Activated CD4-positive, alpha-beta memory T cell treated with anti-CD3 and anti-CD28 coated beads for 36 hours (primary cell): ENCODE measurements at regions not wholly inside any gene's neighbourhood (a gene's known extent, or its start where the extent isn't known, plus 50 kb on each side); places are given as distances from the start of the nearest gene placed in this dataset.

Experiments
- CTCF ChIA-PET: fragments of 350-600 bp; sonication (Branson Sonifier 250); formaldehyde crosslinking; loops from one replicate; lab custom pipeline; 2021; ENCODE audit warnings: antibody characterized with exemption, inconsistent platforms; lab: Charles Lee
- POLR2A ChIA-PET: fragments of 350-600 bp; sonication (Branson Sonifier 250); formaldehyde crosslinking; loops from one replicate; lab custom pipeline; 2021; ENCODE audit warnings: antibody characterized with exemption; lab: Charles Lee
- DNase-seq: peaks from one replicate; pipeline ENCODE4 v3.0.0-alpha.2; 2020
- H3K27ac Mint-ChIP-seq: one replicate; pipeline ENCODE4 v1.8.0; 2021; ENCODE audit warnings: mixed read lengths
- H3K27me3 Mint-ChIP-seq: one replicate; pipeline ENCODE4 v1.8.0; 2021; ENCODE audit warnings: mixed read lengths
- H3K36me3 Mint-ChIP-seq: one replicate; pipeline ENCODE4 v1.8.0; 2021; ENCODE audit warnings: mixed read lengths
- H3K4me1 Mint-ChIP-seq: one replicate; pipeline ENCODE4 v1.8.0; 2021; ENCODE audit warnings: low read depth, mixed read lengths
- H3K4me3 Mint-ChIP-seq: one replicate; pipeline ENCODE4 v1.8.0; 2021; ENCODE audit warnings: mild to moderate bottlenecking, mixed read lengths
- H3K9me3 Mint-ChIP-seq: one replicate; pipeline ENCODE4 v1.8.0; 2021; ENCODE audit warnings: mixed read lengths
- intact Hi-C: fragments of 100-400 bp; cut with micrococcal nuclease; formaldehyde crosslinking; loops from one replicate; pipeline ENCODE4 v1.15.1; 2023

- POLR2A ChIA-PET: interaction anchor here (0.8 to 1.9 kb wide), 8 partner anchors 9 to 142 kb away, joined by 3 to 7 read pairs (median 3); no protein-coding TSS in a partner anchor
- Mint-ChIP-seq H3K27ac (peak overlapping the region; percentile 98), H3K9me3 (no peaks in the 10 kb centered on the region), H3K27me3 (no peaks in the 10 kb centered on the region), H3K36me3 (peaks cover 11% of the 10 kb centered on the region), H3K4me3 (peak overlapping the region; percentile 83), H3K4me1 (peaks cover 86% of the 10 kb centered on the region)
- peak; percentile 84 for DNase-seq
- CTCF ChIA-PET: interaction anchor here (2.8 kb wide), 1 partner anchor 10 kb away, joined by 31 read pairs; no protein-coding TSS in a partner anchor
- intact Hi-C loops: loop anchor here (1.0 kb wide), 4 partner anchors 7 to 63 kb away; no protein-coding TSS in a partner anchor
These were observed 59.1 kb upstream of the SMNDC1 start for GRCh38 chr10:110363572-110364411.

- H3K4me3 Mint-ChIP-seq: peak overlapping the region; percentile 83
- H3K27me3 Mint-ChIP-seq: no peaks in the 10 kb centered on the region
- DNase-seq: peak; percentile 82
- CTCF ChIA-PET: interaction anchor here (2.8 kb wide), 1 partner anchor 10 kb away, joined by 31 read pairs; no protein-coding TSS in a partner anchor
- intact Hi-C loops: loop anchor here (1.0 kb wide), 4 partner anchors 8 to 62 kb away; no protein-coding TSS in a partner anchor
- peaks cover 83% of the 10 kb centered on the region for H3K4me1 Mint-ChIP-seq
- peak overlapping the region; percentile 98 for H3K27ac Mint-ChIP-seq
- peaks cover 11% of the 10 kb centered on the region for H3K36me3 Mint-ChIP-seq
- POLR2A ChIA-PET: interaction anchor here (0.8 to 2.0 kb wide), 7 partner anchors 8 to 142 kb away, joined by 3 to 9 read pairs (median 4); no protein-coding TSS in a partner anchor
- H3K9me3 Mint-ChIP-seq: no peaks in the 10 kb centered on the region
These were observed 59.8 kb upstream of the SMNDC1 start for GRCh38 chr10:110364531-110364937.

- Mint-ChIP-seq H3K4me3 (no peak overlapping the region), H3K9me3 (no peaks in the 10 kb centered on the region), H3K36me3 (peaks cover 11% of the 10 kb centered on the region), H3K27ac (peak overlapping the region; percentile 98), H3K27me3 (no peaks in the 10 kb centered on the region), H3K4me1 (peaks cover 82% of the 10 kb centered on the region)
- intact Hi-C loops: no loop called here
- DNase-seq: peak; percentile 45
- ChIA-PET CTCF (interaction anchor here (0.8 to 2.8 kb wide), 5 partner anchors 8 to 245 kb away, joined by 3 to 31 read pairs (median 3); partner anchors contain the start of gene DUSP5), POLR2A (interaction anchor here (1.0 to 2.0 kb wide), 6 partner anchors 9 to 135 kb away, joined by 3 to 9 read pairs (median 5); no protein-coding TSS in a partner anchor)
These were observed 60.8 kb upstream of the SMNDC1 start for GRCh38 chr10:110365356-110366143.

GRCh38 chr10:110366635-110367034 is 61.9 kb upstream of the SMNDC1 start:
- Mint-ChIP-seq H3K4me1 (peaks cover 73% of the 10 kb centered on the region), H3K9me3 (no peaks in the 10 kb centered on the region), H3K36me3 (peaks cover 11% of the 10 kb centered on the region), H3K4me3 (no peak overlapping the region), H3K27me3 (no peaks in the 10 kb centered on the region), H3K27ac (peak overlapping the region; percentile 98)
- ChIA-PET POLR2A (interaction anchor here (1.1 to 2.0 kb wide), 4 partner anchors 10 to 134 kb away, joined by 3 to 9 read pairs (median 4); no protein-coding TSS in a partner anchor), CTCF (interaction anchor here (0.8 to 1.6 kb wide), 4 partner anchors 9 to 180 kb away, joined by 3 to 9 read pairs (median 3); no protein-coding TSS in a partner anchor)
- no peak for DNase-seq
- intact Hi-C loops: no loop called here

GRCh38 chr10:110368002-110368401 is 63.3 kb upstream of the SMNDC1 start:
- Mint-ChIP-seq H3K4me3 (no peak overlapping the region), H3K36me3 (peaks cover 8% of the 10 kb centered on the region), H3K4me1 (peaks cover 71% of the 10 kb centered on the region), H3K27me3 (no peaks in the 10 kb centered on the region), H3K27ac (peak overlapping the region; percentile 35), H3K9me3 (no peaks in the 10 kb centered on the region)
- intact Hi-C loops: no loop called here
- DNase-seq: peak; percentile 38
- ChIA-PET CTCF (no interaction called here), POLR2A (interaction anchor here (1.1 to 1.5 kb wide), 2 partner anchors 12 to 43 kb away, joined by 3 read pairs; no protein-coding TSS in a partner anchor)

- H3K4me3 Mint-ChIP-seq: no peak overlapping the region
- H3K27me3 Mint-ChIP-seq: no peaks in the 10 kb centered on the region
- peak overlapping the region; percentile 35 for H3K27ac Mint-ChIP-seq
- ChIA-PET CTCF (no interaction called here), POLR2A (interaction anchor here (1.1 to 1.5 kb wide), 2 partner anchors 13 to 43 kb away, joined by 3 read pairs; no protein-coding TSS in a partner anchor)
- H3K4me1 Mint-ChIP-seq: peaks cover 70% of the 10 kb centered on the region
- no peaks in the 10 kb centered on the region for H3K9me3 Mint-ChIP-seq
- intact Hi-C loops: no loop called here
- peaks cover 4% of the 10 kb centered on the region for H3K36me3 Mint-ChIP-seq
- DNase-seq: no peak
These were observed 63.8 kb upstream of the SMNDC1 start for GRCh38 chr10:110368556-110368955.

GRCh38 chr10:110370006-110370405 is 65.3 kb upstream of the SMNDC1 start:
- DNase-seq: no peak
- Mint-ChIP-seq H3K36me3 (no peaks in the 10 kb centered on the region), H3K4me1 (peaks cover 59% of the 10 kb centered on the region), H3K9me3 (no peaks in the 10 kb centered on the region), H3K4me3 (no peak overlapping the region), H3K27ac (no peak overlapping the region), H3K27me3 (no peaks in the 10 kb centered on the region)
- CTCF ChIA-PET: no interaction called here
- POLR2A ChIA-PET: no interaction called here
- intact Hi-C loops: no loop called here

- no peak overlapping the region for H3K4me3 Mint-ChIP-seq
- no peak overlapping the region for H3K27ac Mint-ChIP-seq
- no peaks in the 10 kb centered on the region for H3K27me3 Mint-ChIP-seq
- CTCF ChIA-PET: interaction anchor here (0.5 to 1.3 kb wide), 5 partner anchors 18 to 139 kb away, joined by 3 to 4 read pairs (median 3); no protein-coding TSS in a partner anchor
- no peaks in the 10 kb centered on the region for H3K36me3 Mint-ChIP-seq
- intact Hi-C loops: no loop called here
- POLR2A ChIA-PET: interaction anchor here (0.6 to 2.0 kb wide), 3 partner anchors 11 to 140 kb away, joined by 3 to 7 read pairs (median 3); no protein-coding TSS in a partner anchor
- DNase-seq: no peak
- H3K4me1 Mint-ChIP-seq: peaks cover 32% of the 10 kb centered on the region
- no peaks in the 10 kb centered on the region for H3K9me3 Mint-ChIP-seq
These were observed 67.9 kb upstream of the SMNDC1 start for GRCh38 chr10:110372656-110373055.

- POLR2A ChIA-PET: interaction anchor here (0.7 to 2.0 kb wide), 2 partner anchors 11 to 140 kb away, joined by 3 to 7 read pairs; no protein-coding TSS in a partner anchor
- Mint-ChIP-seq H3K27me3 (no peaks in the 10 kb centered on the region), H3K4me3 (no peak overlapping the region), H3K36me3 (no peaks in the 10 kb centered on the region), H3K27ac (no peak overlapping the region), H3K4me1 (peaks cover 28% of the 10 kb centered on the region), H3K9me3 (no peaks in the 10 kb centered on the region)
- intact Hi-C loops: no loop called here
- CTCF ChIA-PET: interaction anchor here (1.1 to 1.3 kb wide), 3 partner anchors 19 to 126 kb away, joined by 3 to 4 read pairs (median 3); no protein-coding TSS in a partner anchor
- no peak for DNase-seq
These were observed 68.3 kb upstream of the SMNDC1 start for GRCh38 chr10:110373059-110373458.

- no peak for DNase-seq
- Mint-ChIP-seq H3K4me1 (peaks cover 18% of the 10 kb centered on the region), H3K27me3 (no peaks in the 10 kb centered on the region), H3K36me3 (no peaks in the 10 kb centered on the region), H3K9me3 (no peaks in the 10 kb centered on the region), H3K27ac (peak overlapping the region; percentile 15), H3K4me3 (no peak overlapping the region)
- POLR2A ChIA-PET: interaction anchor here (2.0 kb wide), 1 partner anchor 12 kb away, joined by 7 read pairs; no protein-coding TSS in a partner anchor
- intact Hi-C loops: no loop called here
- CTCF ChIA-PET: interaction anchor here (0.7 kb wide), 1 partner anchor 126 kb away, joined by 3 read pairs; no protein-coding TSS in a partner anchor
These were observed 69.3 kb upstream of the SMNDC1 start for GRCh38 chr10:110373857-110374654.
